Activated T-cell treated with anti-CD3 and anti-CD28 coated beads, Interleukin-2, amount 50 U/mL, for 72 hours (primary cell): ENCODE measurements at regions not wholly inside any gene's neighbourhood (a gene's known extent, or its start where the extent isn't known, plus 50 kb on each side); places are given as distances from the start of the nearest gene placed in this dataset.
A peak's percentile ranks its signal among the peaks of the same experiment; 100 is the strongest.
"Not testable (repeated sequence)": the region's sequence is repeated elsewhere in the genome, so short reads cannot be mapped to it uniquely, and the experiment has no call there.

ENCODE experiments used
- ATAC-seq, 2 donors: fragments of 150-1000 bp; cut with Tn5 transposase; replicated peaks in 1 of 2; 2 replicates each; pipeline ENCODE4 v1.10.0; 2021; ENCODE audit warnings: moderate library complexity in 2 of 2, mild to moderate bottlenecking in 1 of 2
- DNase-seq, 2 donors: peaks; one replicate each; pipeline ENCODE4 v3.0.0; 2021 to 2022; ENCODE audit warnings: mixed read lengths in 1 of 2
- H3K27ac Mint-ChIP-seq: one replicate; pipeline ENCODE4 v1.8.0; 2022; ENCODE audit warnings: mild to moderate bottlenecking, moderate library complexity, mixed read lengths
- H3K27me3 Mint-ChIP-seq: one replicate; pipeline ENCODE4 v1.8.0; 2022; ENCODE audit warnings: low read depth, mixed read lengths
- H3K36me3 Mint-ChIP-seq, 2 donors: one replicate each; pipeline ENCODE4 v1.8.0; 2022; ENCODE audit warnings: mixed read lengths in 2 of 2, mild to moderate bottlenecking in 1 of 2; ENCODE audit not compliant: insufficient read depth in 2 of 2
- H3K4me1 Mint-ChIP-seq: one replicate; pipeline ENCODE4 v1.8.0; 2022; ENCODE audit warnings: low read depth, mixed read lengths
- H3K4me3 Mint-ChIP-seq, 2 donors: one replicate each; pipeline ENCODE4 v1.8.0; 2022; ENCODE audit warnings: mild to moderate bottlenecking in 2 of 2, mixed read lengths in 2 of 2, moderate library complexity in 2 of 2
- H3K9me3 Mint-ChIP-seq, 2 donors: one replicate each; pipeline ENCODE4 v1.8.0; 2022; ENCODE audit warnings: mixed read lengths in 2 of 2

DNA sequence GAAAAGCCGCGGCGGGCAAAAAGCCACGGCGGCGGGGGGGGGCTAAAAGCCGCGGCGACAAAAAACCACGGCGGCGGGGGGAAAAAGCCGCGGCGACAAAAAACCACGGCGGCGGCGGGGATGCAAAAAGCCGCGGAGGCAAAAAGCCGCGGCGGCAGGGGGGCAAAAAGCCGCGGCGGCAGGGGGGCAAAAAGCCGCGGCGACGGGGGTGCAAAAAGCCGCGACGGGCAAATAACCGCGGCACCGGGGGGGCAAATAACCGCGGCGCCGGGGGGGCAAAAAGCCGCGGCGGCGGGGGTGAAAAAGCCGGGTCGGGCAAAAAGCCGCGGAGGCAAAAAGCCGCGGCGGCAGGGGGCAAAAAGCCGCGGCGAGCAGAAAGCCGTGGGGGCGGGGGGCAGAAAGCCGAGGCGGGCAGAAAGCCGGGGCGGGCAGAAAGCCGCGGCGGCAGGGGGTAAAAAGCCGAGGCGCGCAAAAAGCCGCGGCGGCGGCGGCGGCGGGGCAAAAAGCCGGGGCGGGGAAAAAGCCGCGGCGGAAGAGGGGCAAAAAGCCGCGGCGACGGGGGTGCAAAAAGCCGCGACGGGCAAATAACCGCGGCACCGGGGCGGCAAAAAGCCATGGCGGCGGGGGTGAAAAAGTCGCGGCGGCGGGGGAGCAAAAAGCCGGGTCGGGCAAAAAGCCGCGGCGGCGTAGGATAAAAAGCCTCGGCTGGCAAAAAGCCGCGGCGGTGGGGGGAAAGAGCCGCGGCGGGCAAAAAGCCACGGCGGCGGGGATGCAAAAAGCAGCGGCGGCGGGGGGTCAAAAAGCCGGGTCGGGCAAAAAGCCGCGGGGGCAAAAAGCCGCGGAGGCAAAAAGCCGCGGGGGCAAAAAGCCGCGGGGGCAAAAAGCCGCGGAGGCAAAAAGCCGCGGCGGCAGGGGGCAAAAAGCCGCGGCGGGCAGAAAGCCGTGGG, 1632.4 kb downstream of the RPIA start:
- H3K4me1 Mint-ChIP-seq, H3K9me3 Mint-ChIP-seq, H3K36me3 Mint-ChIP-seq, H3K27me3 Mint-ChIP-seq, DNase-seq, ATAC-seq: not testable (repeated sequence)
- Mint-ChIP-seq H3K27ac (peak overlapping the region; percentile 63), H3K4me3 (peak overlapping the region in 1 of 2 donors; percentile 86)

GRCh38 chr2:90324672-90325071, 1633.2 kb downstream of the RPIA start:
- not testable (repeated sequence) for DNase-seq, H3K36me3 Mint-ChIP-seq, H3K27me3 Mint-ChIP-seq

DNA sequence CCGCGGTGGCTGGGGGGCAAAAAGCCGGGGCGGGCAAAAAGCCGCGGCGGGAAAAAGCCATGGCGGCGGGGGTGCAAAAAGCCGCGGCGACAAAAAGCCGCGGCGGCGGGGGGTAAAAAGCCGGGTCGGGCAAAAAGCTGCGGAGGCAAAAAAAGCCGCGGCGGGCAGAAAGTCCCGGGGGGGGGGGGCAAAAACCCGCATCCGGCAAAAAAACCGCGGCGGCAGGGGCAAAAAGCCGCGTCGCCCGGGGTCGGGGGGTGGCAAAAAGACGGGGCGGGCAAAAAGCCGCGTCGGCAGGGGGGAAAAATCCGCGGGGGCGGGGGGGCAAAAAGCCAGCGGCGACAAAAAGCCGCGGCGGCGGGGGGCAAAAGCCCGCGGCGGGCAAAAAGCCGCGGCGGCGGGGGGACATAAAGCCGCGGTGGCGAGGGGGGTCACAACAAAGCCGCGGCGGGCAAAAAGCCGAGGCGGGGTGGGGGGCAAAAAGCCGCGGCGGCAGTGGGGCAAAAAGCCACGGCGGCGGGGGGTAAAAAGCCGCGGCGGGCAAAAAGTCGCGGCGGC, 1634.4 kb downstream of the RPIA start:
- DNase-seq, H3K9me3 Mint-ChIP-seq, H3K27ac Mint-ChIP-seq, H3K4me3 Mint-ChIP-seq, H3K36me3 Mint-ChIP-seq, ATAC-seq, H3K4me1 Mint-ChIP-seq: not testable (repeated sequence)
- H3K27me3 Mint-ChIP-seq: peaks cover 11% of the 10 kb centered on the region

More at GRCh38 chr2:90324672-90325071, 1633.2 kb downstream of the RPIA start:
- H3K4me3 Mint-ChIP-seq, ATAC-seq, H3K27ac Mint-ChIP-seq, H3K4me1 Mint-ChIP-seq, H3K9me3 Mint-ChIP-seq: not testable (repeated sequence)

- not testable (repeated sequence) for H3K4me1 Mint-ChIP-seq, H3K27ac Mint-ChIP-seq, H3K27me3 Mint-ChIP-seq, DNase-seq, H3K4me3 Mint-ChIP-seq, ATAC-seq, H3K9me3 Mint-ChIP-seq, H3K36me3 Mint-ChIP-seq
Observed at GRCh38 chr2:90355546-90355945, 1664.1 kb downstream of the RPIA start.

DNA sequence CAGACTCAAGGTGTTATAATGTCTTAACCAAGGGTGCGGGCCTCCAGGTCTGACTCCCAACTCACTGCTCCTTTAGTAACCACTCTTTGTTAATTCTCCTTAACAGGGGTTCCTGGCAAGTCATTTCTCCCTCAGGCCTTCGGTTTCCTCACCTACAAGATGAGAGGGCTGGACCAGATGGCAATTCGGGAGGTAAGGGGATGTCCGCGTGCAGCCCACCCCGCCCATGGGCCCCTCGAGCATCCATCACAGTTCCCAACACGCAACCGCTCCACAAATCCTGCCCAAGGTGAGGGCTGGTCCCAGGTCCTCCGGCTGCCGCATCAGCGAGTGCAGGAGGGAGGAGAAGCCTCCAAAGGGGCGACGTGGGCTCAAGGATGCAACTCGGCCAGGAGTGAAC, 1667.9 kb downstream of the RPIA start:
- not testable (repeated sequence) for H3K36me3 Mint-ChIP-seq, DNase-seq, H3K4me1 Mint-ChIP-seq, H3K9me3 Mint-ChIP-seq, ATAC-seq, H3K4me3 Mint-ChIP-seq, H3K27ac Mint-ChIP-seq, H3K27me3 Mint-ChIP-seq

DNA sequence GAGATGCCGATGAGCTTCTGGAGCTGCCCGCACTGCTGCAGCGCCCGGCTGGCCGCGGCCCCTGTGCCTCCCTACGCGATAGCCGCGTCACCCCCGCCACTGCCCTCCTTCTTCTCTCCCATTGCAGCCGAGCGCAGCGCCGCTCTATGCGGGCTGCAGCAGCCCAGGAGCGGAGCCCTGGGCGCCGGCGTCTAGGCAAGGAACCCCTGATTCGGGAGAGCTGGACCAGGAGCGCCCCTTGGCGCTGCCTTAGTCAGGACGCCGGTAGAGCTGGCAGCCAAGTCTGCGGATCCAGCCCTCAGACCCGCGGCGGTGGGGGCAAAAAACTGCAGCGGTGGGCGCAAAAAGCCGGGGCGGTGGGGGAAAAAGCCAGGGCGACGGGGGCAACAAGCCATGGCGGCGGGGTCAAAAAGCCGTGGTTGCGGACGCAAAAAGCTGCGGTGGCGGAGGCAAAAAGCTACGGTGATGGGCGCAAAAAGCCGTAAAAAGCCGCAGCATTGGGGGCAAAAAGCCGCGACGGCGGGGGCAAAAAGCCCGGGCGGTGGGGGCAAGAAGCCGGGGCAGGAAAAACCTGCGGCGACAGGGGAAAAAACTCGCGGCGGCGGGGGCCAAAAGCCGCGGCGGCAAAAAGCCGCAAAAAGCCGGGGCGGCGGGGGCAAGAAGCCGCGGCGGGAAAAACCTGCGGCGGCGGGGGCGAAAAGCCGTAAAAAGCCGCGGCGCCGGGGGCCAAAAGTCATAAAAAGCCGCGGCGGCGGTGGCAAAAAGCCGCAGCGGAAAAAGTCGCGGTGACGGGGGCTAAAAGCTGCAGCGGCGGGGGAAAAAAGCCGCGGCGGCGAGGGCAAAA, 1668.6 kb downstream of the RPIA start:
- H3K36me3 Mint-ChIP-seq, H3K27me3 Mint-ChIP-seq, H3K4me3 Mint-ChIP-seq, ATAC-seq, H3K9me3 Mint-ChIP-seq, H3K27ac Mint-ChIP-seq, H3K4me1 Mint-ChIP-seq, DNase-seq: not testable (repeated sequence)

GRCh38 chr2:90360731-90361035, 1669.2 kb downstream of the RPIA start:
- not testable (repeated sequence) for H3K27me3 Mint-ChIP-seq, DNase-seq, H3K4me1 Mint-ChIP-seq, ATAC-seq, H3K36me3 Mint-ChIP-seq, H3K4me3 Mint-ChIP-seq, H3K9me3 Mint-ChIP-seq, H3K27ac Mint-ChIP-seq
